Neural crest cell (in vitro differentiated cells): ENCODE measurements at regions not wholly inside any gene's neighbourhood (a gene's known extent, or its start where the extent isn't known, plus 50 kb on each side); places are given as distances from the start of the nearest gene placed in this dataset.
"Not testable (repeated sequence)": the region's sequence is repeated elsewhere in the genome, so short reads cannot be mapped to it uniquely, and the experiment has no call there.

Experiments used
- DNase-seq: peaks from one replicate; pipeline ENCODE4 v3.0.0; 2021; ENCODE audit warnings: low read depth, mixed read lengths, low spot score
- H3K27ac Mint-ChIP-seq: one replicate; pipeline ENCODE4 v1.8.0; 2021; ENCODE audit warnings: mild to moderate bottlenecking, mixed read lengths; ENCODE audit not compliant: unreplicated experiment
- H3K27me3 Mint-ChIP-seq: 2 replicates; pipeline ENCODE4 v1.8.0; 2021; ENCODE audit warnings: low read depth, mild to moderate bottlenecking, mixed read lengths
- H3K36me3 Mint-ChIP-seq: 2 replicates; pipeline ENCODE4 v1.8.0; 2021; ENCODE audit warnings: low read depth, mild to moderate bottlenecking, mixed read lengths
- H3K4me1 Mint-ChIP-seq: 2 replicates; pipeline ENCODE4 v1.8.0; 2021; ENCODE audit warnings: mixed read lengths
- H3K4me3 Mint-ChIP-seq: one replicate; pipeline ENCODE4 v1.8.0; 2021; ENCODE audit warnings: mild to moderate bottlenecking, mixed read lengths
- H3K9me3 Mint-ChIP-seq: 2 replicates; pipeline ENCODE4 v1.8.0; 2021; ENCODE audit warnings: mixed read lengths
- CTCF ChIP-seq: fragments of 200-600 bp; sonication (generic); conservative IDR thresholded peaks from 2 replicates; pipeline ENCODE4 v1.5.0; 2021; ENCODE audit warnings: antibody characterized with exemption, mild to moderate bottlenecking

GRCh38 chr4:81785338-81785737 is 313.6 kb upstream of the RASGEF1B start:
- no peak overlapping the region for H3K4me3 Mint-ChIP-seq
- H3K4me1 Mint-ChIP-seq = peaks cover 11% of the 10 kb centered on the region
- DNase-seq = no peak
- H3K9me3 Mint-ChIP-seq = no peaks in the 10 kb centered on the region
- no peak overlapping the region for H3K27ac Mint-ChIP-seq
- no peaks in the 10 kb centered on the region for H3K36me3 Mint-ChIP-seq
- no peaks in the 10 kb centered on the region for H3K27me3 Mint-ChIP-seq
- TF ChIP-seq CTCF = no peak

- no peak for DNase-seq
- Mint-ChIP-seq H3K9me3 (peaks cover 2% of the 10 kb centered on the region), H3K36me3 (no peaks in the 10 kb centered on the region), H3K4me3 (no peak overlapping the region), H3K27me3 (no peaks in the 10 kb centered on the region), H3K4me1 (peaks cover 11% of the 10 kb centered on the region), H3K27ac (no peak overlapping the region)
- TF ChIP-seq CTCF = no peak
Observed at GRCh38 chr4:81783558-81783957, 311.9 kb upstream of the RASGEF1B start.

GRCh38 chr4:81781799-81782198 is 310.1 kb upstream of the RASGEF1B start:
- Mint-ChIP-seq H3K4me3 (no peak overlapping the region), H3K9me3 (peaks cover 4% of the 10 kb centered on the region), H3K36me3 (no peaks in the 10 kb centered on the region), H3K4me1 (peaks cover 11% of the 10 kb centered on the region), H3K27me3 (no peaks in the 10 kb centered on the region), H3K27ac (no peak overlapping the region)
- no peak for TF ChIP-seq CTCF
- DNase-seq = no peak

- not testable (repeated sequence) for DNase-seq, H3K4me1 Mint-ChIP-seq, H3K9me3 Mint-ChIP-seq, H3K4me3 Mint-ChIP-seq, H3K27ac Mint-ChIP-seq, H3K36me3 Mint-ChIP-seq, H3K27me3 Mint-ChIP-seq
Observed at GRCh38 chr4:81777718-81778117, 306.0 kb upstream of the RASGEF1B start.

GRCh38 chr4:81776794-81777193 is 305.1 kb upstream of the RASGEF1B start:
- Mint-ChIP-seq H3K27me3 (no peaks in the 10 kb centered on the region), H3K4me1 (no peaks in the 10 kb centered on the region), H3K4me3 (no peak overlapping the region), H3K9me3 (peaks cover 4% of the 10 kb centered on the region), H3K36me3 (no peaks in the 10 kb centered on the region), H3K27ac (no peak overlapping the region)
- no peak for DNase-seq
- TF ChIP-seq CTCF = no peak

GRCh38 chr4:81773557-81773956 is 301.9 kb upstream of the RASGEF1B start:
- H3K4me1 Mint-ChIP-seq = no peaks in the 10 kb centered on the region
- no peak for TF ChIP-seq CTCF
- H3K4me3 Mint-ChIP-seq = no peak overlapping the region
- no peaks in the 10 kb centered on the region for H3K36me3 Mint-ChIP-seq
- no peak overlapping the region for H3K27ac Mint-ChIP-seq
- H3K9me3 Mint-ChIP-seq = peaks cover 4% of the 10 kb centered on the region
- no peak for DNase-seq
- no peaks in the 10 kb centered on the region for H3K27me3 Mint-ChIP-seq
